GM18508 (cell line): ENCODE measurements at regions not wholly inside any gene's neighbourhood (a gene's known extent, or its start where the extent isn't known, plus 50 kb on each side); places are given as distances from the start of the nearest gene placed in this dataset.

Experiments used
- ATAC-seq: cut with Tn5 transposase; IDR thresholded peaks from one replicate; pipeline ENCODE4 v1.9.1; 2021; ENCODE audit warnings: moderate number of reproducible peaks; ENCODE audit not compliant: insufficient read depth, unreplicated experiment

DNA sequence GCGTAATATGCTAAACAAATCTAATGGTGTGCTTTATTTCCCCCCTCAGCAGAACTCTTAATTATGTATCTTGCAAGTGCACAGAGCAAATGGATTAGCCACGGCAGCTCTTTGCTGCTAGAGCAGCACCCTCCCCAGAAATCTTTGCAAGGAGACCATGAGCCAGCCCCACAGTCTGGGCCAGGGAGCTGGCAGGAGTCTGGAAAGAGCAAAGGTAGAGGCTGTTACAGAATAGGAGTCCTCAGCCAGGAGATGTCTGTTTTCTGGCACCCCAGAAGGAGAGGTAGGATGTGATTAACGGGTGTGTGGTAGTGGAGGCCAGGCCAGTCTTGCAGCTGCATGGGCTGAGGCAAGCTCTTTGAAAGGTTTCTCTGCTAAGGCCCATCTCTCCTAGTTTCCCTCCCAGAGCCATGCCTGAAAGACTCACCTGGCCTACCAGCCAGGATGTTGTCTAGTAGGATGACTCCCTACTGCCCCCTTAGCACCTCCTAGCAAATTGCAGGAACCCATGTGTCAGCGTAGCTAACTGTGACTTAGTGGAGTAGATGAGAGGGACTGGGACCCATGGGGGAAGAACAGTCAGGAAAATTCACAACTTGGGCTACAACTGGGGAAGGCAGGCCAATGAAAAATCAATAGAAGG lies 557.2 kb downstream of the BUD13 start:
- no peak for ATAC-seq

DNA sequence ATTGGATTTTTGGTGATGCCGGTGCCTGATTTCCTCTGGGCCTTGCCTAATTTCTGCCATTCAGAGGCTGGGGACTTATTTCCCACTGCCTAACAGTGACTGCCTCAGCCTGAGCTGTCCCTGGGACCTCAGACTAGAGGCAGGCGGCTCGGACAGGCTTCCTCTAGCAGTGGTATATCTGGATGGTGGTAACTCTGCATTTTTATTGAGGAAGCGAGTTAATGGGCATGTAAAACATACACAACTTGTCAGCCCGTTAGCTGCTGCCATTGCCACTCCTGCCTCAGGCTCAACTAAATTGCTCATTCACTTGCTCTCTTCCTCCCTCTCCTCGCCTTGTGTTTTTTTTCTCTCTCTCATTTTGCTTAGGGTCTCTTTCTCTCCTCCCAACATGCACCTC lies 561.6 kb downstream of the BUD13 start:
- ATAC-seq, result no peak

DNA sequence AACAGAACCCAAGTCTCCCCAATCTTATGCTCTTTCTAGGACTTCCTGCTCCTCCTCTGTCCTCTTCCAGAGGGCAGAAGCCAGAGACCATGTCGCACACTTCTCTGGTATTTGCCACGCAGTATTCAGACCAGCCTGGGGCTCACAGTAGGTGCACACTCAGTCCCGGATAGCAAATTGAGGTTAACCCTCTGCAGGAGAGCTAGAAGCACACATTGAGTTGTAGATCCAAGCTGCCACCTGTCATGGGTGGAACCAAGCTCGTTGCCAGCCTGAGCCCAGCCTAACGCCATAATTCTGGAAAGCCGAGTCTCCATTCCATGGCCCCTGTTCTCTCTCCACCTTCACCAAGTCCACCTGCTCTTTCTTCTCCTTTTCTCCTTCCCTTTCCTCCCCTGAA lies 562.1 kb downstream of the BUD13 start:
- ATAC-seq, result no peak

- ATAC-seq, result no peak
These were observed 563.5 kb downstream of the BUD13 start for GRCh38 chr11:116209255-116209654.

DNA sequence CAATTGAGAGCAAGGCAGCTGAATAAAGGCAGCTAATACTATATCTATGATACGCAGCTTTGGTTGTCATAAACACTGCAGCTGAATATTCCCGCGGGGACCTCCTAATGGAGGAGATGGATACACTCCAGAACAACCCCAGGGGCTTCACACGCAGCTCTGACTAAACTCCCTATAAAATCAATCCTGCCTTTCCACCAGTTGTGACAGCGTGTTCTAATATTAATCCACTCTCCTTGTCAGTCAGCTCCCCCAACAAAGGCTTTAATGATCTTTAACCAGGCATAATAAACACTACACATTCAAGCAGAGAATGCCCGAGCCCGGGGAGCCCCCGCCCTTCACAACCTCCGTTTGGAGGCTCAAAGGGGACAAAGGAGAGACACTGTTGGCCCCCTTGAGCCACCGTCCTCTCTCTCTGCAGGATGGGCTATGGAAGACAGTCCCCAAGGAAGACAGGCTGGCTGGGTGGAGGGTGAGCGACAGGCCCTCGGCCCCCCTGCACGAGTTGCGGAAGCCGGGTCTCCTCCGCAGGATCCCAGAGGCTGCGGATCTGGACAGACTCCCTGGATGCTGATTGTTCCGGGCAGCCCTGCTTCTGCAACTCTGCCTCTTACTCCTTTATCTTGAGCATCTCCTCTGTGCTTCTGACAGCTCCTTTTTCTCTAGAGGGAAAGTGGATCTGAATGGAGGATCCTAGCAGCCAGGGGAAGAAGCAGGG lies 565.2 kb downstream of the BUD13 start:
- no peak for ATAC-seq

- no peak for ATAC-seq
These were observed 565.8 kb downstream of the BUD13 start for GRCh38 chr11:116207019-116207418.

DNA sequence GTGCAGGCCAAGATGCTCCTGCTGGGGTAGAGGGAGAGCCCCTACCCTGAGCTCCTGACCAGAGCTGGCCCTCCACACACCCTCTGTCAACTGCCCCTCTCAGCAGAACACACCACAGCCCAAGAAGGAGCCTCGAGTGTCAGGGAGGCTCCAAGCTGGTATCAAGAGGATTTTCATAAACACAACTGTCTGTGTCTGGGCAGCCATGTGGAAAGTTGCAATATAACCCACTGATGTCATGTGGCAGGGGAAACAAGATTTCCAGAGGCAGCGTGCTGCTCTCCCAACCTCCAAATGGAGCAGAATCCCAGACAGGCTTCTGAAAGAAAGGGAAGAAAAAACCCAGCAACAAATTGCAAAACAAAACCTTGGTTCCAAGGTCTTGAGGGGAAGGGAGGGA lies 569.9 kb downstream of the BUD13 start:
- no peak for ATAC-seq

- no peak for ATAC-seq
These were observed 572.2 kb downstream of the BUD13 start for GRCh38 chr11:116200564-116200963.

DNA sequence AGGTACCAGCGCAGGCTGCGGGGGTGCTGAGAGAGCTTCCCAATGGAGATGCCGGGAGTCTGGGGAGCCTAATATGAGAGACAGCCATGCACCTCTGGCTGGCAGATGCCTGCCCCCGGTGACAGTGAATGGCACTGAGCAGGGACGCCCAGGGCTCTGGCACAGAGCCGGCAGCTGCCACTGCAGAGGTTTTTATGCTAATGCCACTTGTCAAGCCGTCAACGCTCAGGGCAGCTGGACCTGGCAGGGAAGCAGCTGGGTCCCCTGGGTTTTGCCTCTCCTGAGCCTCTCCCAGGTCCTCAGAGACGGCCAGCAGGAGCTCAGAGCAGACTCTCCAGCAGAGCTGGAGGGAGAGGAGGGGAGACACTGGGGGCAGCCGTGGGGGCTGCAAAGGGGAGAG lies 573.6 kb downstream of the BUD13 start:
- ATAC-seq, result no peak

- ATAC-seq, result no peak
These were observed 578.5 kb downstream of the BUD13 start for GRCh38 chr11:116194156-116194904.

DNA sequence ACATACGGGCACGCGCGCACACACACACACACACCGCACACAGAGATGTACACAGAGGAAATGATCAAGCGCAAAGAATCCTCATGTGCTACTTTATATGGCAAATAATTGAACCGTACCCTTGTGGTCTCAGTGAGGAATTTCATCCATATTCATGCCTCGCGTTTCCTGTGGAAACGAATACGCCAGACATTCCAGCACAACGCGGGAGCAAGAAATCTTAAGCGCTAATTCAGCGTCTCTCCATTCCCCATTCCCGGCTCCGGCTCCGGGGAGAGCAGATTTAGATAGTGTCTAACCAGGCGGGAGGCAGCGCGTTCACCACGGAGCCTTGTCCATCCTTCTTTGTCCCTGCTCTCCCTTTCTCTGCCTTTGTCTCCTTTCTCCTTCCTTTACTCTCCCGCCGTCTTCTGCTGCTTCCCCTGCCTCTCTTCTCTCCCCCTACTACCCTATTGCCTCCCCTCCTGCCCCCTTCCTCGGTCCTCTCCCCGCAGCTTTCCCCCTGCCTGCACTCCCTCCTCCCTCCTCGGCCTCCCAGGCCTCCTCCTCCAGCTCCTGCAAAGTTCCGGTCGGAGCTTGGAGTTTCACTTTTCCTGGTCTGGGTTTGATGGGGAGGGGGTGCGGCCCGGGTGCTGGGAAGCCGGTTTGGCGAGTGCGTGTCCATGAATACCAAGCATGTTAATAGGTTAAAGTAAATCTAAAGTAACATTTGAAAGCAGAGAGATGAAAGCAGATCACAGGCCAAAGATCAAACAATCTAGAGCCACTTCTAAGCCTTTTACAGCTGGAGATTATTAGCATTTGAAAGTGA lies 579.3 kb downstream of the BUD13 start:
- no peak for ATAC-seq

DNA sequence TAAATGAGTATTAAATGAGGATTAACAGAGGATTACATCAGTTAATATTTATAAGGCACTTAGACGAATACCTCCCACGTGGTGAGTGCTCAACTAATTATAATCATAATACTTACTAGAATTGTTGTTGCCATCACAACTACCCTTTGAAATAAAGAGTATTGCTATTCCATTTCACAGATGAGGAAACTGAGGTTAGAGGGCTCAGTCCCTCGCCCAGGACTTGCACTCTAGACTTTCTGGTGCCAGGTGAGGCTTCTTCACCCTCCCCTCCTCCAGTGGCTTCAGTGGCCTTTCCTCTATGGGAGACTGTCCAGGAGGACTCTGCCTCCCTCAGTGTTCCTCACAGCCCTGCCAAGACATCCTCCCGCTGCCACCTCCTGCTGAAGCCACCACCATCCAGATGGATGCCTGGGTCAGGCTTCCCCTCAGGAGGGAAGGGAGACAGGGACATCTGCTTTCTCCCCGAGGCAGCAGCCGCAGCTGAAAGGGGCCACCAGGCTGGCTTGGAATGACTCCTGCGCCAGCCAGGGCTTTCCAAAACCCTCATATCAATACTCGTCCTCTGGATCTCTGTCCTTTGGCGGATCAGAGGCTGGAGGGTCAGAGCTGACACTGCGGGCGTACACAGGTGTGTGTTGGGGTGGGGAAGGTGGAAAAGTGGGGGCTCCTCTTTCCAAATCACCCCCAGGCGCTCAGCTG lies 580.1 kb downstream of the BUD13 start:
- ATAC-seq, result no peak

DNA sequence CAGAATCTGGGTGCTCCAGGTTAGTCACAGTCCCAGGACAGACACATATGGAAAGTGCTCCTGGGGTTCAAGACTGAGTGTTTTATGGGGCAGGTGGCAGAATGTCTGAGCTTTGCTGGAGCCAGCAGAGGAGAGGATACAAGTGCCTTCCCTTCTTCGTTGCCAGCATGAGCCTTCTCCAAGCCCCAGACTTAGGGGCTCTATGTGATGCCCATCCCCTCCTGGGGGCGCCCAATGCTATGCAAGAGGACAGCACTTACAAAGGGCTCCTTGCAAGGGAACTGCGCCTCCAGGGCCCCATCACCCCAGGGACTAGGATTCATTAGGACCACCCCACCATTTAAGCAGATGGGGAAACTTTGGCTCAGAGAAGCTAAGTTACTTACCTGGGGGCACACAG lies 581.9 kb downstream of the BUD13 start:
- no peak for ATAC-seq

DNA sequence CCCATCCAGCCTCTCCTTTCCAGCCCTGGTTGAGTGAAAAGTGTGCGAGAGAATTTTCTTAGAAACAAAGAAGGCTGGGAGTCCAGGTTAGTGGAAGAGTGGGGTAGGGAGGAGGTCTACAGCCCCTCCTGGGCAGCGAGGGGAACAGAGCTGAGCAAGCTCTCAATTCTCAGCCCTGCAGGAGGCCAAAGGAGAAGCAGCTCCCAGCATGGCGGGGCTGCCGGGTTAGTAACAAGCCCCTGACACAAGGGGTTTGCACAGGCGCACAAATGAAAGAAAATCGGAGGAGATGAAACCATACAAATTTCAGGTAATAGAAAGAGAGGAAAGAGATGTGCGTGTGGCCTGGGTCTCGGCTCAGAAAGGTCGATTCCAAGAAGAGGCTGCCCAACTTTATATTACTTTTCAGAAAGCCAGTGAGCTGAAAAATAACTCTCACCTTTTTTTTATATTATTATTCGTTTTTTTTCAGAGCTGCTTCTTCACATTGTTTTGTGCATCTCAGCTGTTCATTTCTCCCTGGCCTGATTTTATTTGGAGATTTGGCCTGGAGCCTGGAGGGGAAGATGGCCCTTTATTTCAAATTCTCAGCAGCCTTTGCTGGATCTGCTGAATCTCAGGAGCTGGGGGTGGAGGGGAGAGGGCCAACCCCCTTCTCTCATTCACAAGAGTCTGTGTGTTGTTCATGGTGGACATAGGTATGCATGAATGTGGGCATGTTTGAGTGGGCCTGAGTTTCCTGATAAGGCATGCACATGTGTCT lies 583.2 kb downstream of the BUD13 start:
- no peak for ATAC-seq

- no peak for ATAC-seq
These were observed 584.4 kb downstream of the BUD13 start for GRCh38 chr11:116188350-116188749.

- no peak for ATAC-seq
These were observed 585.8 kb downstream of the BUD13 start for GRCh38 chr11:116187026-116187425.

DNA sequence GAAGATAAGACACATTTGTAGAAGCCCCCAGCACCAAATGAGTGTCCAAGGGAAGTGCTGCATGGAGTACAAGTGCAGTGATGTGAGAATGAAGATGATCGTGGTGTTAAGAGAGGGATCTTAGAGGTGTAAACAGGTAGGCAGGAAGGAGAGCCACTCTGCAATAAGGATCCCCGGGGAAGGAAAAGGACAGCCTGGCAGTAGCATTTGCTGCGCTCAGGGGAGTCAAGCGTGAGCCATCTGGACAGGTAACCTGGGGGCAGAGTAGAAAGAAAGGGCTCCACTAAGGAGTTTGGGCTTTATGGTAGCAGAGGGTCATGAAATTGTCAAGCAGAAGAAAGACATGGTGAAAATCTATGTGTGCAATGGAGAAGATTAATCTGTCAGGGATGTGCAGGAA lies 587.2 kb downstream of the BUD13 start:
- no peak for ATAC-seq

DNA sequence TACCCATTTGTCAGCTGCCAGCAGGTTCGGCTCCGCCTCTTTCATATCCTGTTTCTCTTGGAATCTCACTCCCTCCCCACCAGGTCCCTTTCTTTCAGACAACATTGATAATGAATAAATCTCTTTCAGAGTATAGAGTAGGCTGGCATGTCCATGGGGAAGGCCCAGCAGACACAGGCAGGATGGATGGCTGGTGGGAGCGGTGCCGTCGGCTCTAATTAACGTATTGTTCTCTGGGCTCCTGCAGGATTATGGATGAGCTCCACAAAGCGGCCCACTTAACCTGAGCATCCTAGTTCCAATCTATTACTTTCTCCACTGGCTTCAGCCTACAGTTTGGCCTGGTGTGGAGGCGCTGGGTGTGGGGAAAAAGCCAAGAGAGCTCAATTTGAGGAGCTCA lies 588.0 kb downstream of the BUD13 start:
- no peak for ATAC-seq

DNA sequence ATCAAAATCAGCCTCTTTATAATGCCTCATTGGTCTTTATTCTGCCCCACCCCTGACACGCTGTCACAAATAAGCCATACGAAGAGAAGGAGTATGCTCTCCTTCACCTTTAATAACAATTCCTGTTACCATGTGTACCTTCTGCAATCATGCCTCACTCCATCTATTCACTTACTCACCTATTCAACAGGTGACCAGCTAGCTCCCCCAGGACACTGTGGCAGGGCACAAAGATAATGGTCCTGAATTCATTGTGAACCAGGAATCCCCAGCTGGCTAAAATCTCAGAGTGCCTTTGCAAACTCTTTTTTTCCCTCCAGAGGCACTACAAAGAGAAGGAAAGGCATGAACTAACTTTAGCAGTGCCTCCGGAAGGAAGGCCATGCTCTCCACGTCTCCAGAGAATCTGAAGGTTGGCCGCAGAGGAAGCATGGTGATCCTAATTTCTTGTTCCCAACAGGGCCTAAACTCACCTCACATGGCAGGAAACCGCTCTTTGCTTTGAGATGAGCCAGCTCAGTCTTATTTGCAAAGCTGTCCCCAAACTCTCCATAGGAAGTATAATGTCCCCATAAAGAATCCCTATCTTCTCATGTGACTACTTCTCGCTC lies 590.3 kb downstream of the BUD13 start:
- no peak for ATAC-seq
